ENCODE measurements at regions not wholly inside any gene's neighbourhood (a gene's known extent, or its start where the extent isn't known, plus 50 kb on each side); places are given as distances from the start of the nearest gene placed in this dataset.

GRCh38 chr6:140744659-140745320 lies 1370.3 kb upstream of the CITED2 start:
- TF ChIP-seq, protein P1, sequence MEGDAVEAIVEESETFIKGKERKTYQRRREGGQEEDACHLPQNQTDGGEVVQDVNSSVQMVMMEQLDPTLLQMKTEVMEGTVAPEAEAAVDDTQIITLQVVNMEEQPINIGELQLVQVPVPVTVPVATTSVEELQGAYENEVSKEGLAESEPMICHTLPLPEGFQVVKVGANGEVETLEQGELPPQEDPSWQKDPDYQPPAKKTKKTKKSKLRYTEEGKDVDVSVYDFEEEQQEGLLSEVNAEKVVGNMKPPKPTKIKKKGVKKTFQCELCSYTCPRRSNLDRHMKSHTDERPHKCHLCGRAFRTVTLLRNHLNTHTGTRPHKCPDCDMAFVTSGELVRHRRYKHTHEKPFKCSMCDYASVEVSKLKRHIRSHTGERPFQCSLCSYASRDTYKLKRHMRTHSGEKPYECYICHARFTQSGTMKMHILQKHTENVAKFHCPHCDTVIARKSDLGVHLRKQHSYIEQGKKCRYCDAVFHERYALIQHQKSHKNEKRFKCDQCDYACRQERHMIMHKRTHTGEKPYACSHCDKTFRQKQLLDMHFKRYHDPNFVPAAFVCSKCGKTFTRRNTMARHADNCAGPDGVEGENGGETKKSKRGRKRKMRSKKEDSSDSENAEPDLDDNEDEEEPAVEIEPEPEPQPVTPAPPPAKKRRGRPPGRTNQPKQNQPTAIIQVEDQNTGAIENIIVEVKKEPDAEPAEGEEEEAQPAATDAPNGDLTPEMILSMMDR (IDR thresholded peaks at IDR 0.05) = no peak
- TF ChIP-seq ZFX (IDR thresholded peaks at IDR 0.05; ENCODE audit: borderline replicate concordance) = no peak
